Endometrium (tissue), 2 donors: ENCODE measurements at regions not wholly inside any gene's neighbourhood (a gene's known extent, or its start where the extent isn't known, plus 50 kb on each side); places are given as distances from the start of the nearest gene placed in this dataset.
"Not testable (repeated sequence)": the region's sequence is repeated elsewhere in the genome, so short reads cannot be mapped to it uniquely, and the experiment has no call there.

Experiments used
- FAIRE-seq: peaks from 2 replicates; lab custom pipeline; 2012; peaks lifted over from hg19 to GRCh38; lab: Jason Lieb, UNC
- donor health status: control.
- donor health status: control.

DNA sequence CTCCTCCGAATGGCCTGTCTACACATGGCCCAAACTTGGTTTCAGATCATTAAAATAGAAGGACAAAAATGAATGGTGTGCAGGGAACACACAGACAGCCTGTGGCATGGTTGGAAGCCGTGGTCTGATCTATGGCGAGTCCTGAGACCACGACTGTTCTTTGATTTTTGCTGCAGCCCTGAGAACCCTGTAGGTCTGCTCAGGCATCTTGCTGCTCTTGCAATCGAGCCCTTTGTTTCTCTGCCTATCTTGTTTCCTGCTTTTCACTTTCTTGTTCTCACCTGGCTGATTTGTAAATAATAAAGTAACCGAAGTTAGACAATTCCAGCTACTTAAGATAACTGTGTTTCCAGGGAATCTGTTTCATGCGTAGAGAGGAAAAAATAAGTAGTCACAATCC is 54.1 kb upstream of the NBPF9 start:
- not testable (repeated sequence) for FAIRE-seq

- not testable (repeated sequence) for FAIRE-seq
Observed at GRCh38 chr1:149158308-149158707, 55.0 kb upstream of the NBPF9 start.

GRCh38 chr1:149163063-149163444 is 59.7 kb upstream of the NBPF9 start:
- not testable (repeated sequence) for FAIRE-seq

- FAIRE-seq, result not testable (repeated sequence)
Observed at GRCh38 chr1:149174765-149175164, 71.4 kb upstream of the NBPF9 start.

GRCh38 chr1:149175812-149176211 is 72.5 kb upstream of the NBPF9 start:
- FAIRE-seq, result not testable (repeated sequence)

GRCh38 chr1:149176453-149177316 is 73.3 kb upstream of the NBPF9 start:
- FAIRE-seq, result not testable (repeated sequence)

DNA sequence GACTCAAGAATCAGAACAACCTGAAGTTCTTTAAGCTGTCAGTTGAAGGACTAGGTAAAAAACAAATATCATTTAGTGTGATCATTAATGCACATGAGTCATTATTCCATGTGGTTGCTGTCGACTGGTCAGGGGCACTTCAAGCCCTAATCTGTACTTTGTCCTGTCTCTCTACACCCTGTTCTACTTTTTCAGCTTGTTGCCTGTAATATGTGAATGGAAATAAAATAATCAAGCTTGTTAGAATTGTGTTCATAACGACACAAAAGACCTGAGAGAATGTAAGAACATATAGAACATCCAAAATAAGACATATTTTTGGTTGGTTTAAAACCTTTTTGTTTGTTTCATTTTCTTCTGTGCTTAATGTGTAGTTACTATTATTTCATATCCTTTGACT is 87.4 kb upstream of the NBPF9 start:
- FAIRE-seq, result not testable (repeated sequence)

- FAIRE-seq, result not testable (repeated sequence)
Observed at GRCh38 chr1:149196651-149197050, 93.3 kb upstream of the NBPF9 start.

- FAIRE-seq, result not testable (repeated sequence)
Observed at GRCh38 chr1:149200567-149200966, 97.2 kb upstream of the NBPF9 start.

DNA sequence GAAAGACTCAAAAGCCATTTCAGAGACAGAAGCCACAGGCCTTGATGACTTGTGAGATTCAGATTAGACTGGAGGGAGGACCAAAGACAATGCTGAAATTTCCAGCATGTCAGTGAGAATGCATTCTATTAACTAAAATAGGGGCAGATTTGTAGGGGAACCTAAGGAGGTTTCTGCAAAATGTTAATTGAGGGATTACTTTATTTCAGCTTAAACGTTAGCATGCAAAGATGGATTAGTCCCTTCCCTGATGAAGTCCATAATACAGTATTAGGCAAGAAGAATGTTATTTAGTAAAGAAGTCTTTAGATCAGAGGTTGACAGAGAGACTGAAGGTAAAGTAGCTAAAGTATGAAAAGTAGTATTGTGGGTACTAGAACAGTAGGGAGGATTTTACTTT is 98.9 kb upstream of the NBPF9 start:
- not testable (repeated sequence) for FAIRE-seq

DNA sequence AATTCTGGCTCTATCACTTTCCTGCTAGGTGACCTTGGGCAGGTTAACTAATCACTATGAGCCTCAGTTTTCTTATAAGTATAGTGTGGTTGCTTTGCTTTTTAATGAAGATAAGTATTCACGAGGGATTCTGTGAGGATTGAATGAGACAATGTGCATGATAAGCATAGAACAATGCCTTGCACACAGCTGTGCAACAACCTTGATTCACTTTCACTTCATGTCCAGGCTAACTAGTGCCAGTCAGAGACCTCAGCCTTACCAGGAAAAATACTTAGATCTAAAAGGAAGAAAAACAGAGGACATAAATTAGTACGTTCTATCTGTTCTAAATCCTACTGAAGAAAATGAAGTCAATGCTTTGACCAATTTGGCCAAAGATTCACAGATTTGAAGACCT is 101.0 kb upstream of the NBPF9 start:
- FAIRE-seq, result not testable (repeated sequence)

DNA sequence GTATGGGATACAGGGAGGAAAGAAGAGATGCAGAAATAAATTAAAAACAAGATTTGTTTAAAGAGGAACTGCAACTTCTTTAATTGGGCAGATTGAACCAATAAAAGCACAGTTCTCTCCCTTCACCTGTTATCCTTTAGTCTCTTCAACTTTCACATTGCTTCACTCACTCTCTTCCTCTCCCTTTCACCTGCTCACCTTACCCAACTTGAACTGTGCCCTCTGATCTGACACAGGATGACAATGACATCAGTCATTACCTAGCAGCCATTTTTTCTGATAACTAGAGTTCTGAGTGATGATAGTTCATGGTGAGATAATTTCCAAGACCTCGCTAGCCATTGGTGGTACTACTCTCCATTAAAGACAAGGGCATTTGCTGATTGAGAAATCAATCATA is 105.5 kb upstream of the NBPF9 start:
- FAIRE-seq, result not testable (repeated sequence)

DNA sequence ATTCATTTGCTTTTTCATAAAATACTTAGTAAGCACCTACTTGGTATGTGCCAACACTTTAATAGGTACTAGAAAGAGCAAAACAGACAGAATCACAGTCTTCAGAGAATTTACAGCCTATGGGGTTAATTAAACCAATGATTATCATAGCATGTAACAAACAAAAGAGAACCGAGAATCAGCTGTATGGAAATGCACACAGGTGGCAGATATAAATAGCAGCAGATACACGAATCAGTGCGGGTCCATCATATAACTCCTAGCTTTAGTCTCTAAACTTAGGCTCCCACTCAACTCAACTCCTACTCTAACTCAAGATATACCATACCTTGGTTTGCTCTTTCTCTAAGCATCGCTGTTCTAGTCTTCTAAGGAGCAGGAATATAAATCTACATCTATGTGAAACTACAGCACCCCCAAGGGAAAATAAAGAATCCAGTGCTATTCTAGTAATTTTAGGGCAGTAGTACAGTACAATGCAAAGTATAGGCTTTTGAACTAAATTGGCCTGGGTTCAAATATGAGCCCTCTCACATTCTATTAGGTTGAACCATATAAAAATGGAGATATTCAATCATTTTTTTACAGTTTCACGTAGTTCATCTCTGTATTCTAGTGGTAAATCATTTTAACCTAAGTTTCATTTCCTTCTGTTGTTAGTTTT is 108.5 kb upstream of the NBPF9 start:
- not testable (repeated sequence) for FAIRE-seq

DNA sequence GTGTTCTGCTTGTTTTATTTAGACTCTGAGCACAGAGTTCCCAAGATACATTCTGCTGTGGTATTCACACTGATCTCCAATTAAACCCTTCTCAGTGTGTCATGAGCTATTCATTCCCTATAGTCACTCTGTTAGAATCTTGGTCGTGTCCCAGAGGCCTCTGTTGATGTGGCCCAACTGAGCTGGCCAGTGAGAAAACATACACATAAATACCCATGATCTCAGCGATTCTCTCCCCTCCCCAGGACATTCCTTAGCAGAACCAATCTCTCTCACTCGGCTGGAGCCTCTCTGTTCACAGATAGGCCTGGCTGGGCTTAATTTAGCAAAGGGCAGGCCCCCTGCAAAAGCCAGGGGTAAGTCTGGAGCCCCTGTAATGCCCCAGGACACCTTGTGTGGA is 109.6 kb upstream of the NBPF9 start:
- not testable (repeated sequence) for FAIRE-seq

DNA sequence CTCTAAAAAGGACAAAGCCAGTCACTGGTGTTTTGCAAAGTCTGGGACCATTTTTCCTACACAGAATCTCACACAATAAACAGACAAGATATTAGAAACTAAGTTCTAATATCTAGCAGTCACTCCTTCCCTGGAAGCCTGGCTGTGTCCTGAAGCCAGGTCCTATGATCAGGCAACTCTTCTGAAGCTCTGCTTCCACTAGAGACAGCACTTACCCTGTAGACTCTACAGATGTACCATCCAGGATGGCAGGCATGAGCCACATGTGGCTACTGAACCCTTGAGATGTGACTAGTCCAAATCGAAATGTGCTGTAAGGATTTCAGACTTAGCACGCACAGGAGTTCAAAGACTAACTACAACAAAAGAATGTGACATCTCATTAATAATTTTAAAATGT is 110.3 kb upstream of the NBPF9 start:
- not testable (repeated sequence) for FAIRE-seq

DNA sequence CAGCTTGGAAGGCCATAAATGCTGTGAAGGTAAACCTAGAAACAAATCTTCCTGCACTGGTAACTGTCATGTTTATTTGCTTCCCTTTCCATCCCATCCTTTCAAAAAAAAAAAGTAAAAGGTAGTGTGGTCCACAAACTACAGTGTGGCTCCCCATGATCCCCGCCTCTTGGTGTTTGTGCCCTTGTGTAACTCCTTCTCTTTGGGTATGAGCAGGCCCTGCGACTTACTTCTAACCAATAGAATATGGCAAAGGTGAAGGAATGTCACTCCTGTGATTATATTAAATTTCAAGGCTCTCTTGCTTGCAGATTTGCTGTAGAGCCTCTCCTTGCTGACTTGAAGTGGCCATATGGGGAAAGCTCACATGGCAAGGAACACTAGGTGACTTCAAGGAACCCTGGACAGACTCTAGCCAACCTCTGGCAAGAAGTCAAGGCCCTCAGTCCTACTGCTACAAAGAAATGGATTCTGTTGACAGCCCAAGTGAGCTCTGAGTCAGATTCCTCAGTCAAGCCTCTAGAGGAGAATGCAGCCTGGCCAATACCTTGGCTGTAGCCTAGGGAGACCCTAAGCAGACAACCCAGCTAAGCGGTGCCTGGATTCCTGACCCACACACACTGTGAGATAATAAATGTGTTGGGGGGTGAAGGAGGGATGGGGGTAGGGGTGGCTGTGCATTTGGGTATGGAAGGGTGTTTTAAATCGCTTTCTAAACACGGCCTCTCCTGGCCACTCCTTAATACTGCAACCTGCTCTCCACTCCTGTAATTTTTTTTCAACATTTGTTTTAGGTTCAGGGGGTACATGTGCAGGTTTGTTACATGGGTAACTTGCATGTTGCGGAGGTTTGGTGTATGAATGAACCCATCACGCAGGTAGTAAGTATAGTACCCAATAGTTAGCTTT is 115.0 kb upstream of the NBPF9 start:
- FAIRE-seq, result not testable (repeated sequence)

DNA sequence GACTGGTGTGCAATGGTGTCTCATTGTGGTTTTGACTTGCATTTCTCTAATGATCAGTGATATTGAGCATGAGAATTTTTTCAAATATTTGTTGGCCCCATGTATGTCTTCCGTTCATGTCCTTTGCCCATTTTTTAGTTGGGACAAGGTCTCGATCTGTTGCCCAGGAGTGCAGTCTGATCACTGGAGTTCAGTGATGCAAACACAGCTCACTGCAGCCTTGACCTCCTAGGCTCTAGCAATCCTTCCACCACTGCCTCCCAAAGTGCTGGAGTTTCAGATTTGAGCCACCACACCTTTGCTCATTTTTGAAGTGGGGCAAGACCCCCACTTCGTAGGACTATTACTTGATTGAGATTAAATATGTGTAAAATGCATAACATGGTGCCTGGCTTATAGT is 116.2 kb upstream of the NBPF9 start:
- FAIRE-seq, result not testable (repeated sequence)

- FAIRE-seq, result not testable (repeated sequence)
Observed at GRCh38 chr1:149220463-149221074, 117.2 kb upstream of the NBPF9 start.

DNA sequence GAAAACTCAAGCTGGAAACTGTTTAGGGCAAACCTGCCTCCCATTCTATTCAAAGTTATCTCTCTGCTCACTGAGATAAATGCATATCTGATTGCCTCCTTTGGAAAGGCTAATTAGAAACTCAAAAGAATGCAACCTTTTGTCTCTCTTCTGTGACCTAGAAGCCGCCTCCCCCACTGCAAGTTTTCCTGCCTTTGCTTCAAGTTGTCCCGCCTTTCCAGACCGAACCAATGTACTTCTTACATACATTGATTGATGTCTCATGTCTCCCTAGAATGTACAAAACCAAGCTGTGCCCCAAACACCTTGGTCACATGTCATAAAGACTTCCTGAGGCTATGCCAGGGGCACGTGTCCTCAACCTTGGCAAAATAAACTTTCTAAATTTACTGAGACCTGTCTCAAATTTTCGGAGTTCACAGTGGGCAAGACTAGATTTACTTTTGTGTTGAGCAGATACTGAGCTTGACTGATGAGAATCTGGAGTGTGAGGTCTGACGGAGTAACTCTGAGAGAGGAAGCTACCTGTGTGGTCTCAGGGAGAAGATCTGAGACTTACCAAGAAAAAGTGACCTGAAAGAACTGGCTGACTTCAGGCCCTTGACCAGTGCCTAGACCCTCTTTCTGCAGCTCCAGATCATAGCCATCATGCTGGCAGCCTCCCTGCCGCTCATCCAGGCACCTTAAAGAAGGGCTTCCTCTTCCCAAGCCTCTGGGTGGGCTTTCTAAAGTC is 124.7 kb upstream of the NBPF9 start:
- FAIRE-seq, result not testable (repeated sequence)

GRCh38 chr1:149228672-149229585 is 125.6 kb upstream of the NBPF9 start:
- not testable (repeated sequence) for FAIRE-seq
